K562 (cell line): ENCODE measurements at regions not wholly inside any gene's neighbourhood (a gene's known extent, or its start where the extent isn't known, plus 50 kb on each side); places are given as distances from the start of the nearest gene placed in this dataset.

Experiments used
- ATAC-seq: fragments of 200-7000 bp; cut with Tn5 transposase; 3 replicates; pipeline ENCODE4 v1.9.1; 2020; ENCODE audit warnings: moderate library complexity
- BruUV-seq: library from RNA; stranded (reverse); fragments of 400-500 nt; replicated peaks from 2 replicates; lab custom pipeline; 2021; lab: Mats Ljungman, UMichigan
- CTCF ChIA-PET: fragments of 300-600 bp; formaldehyde crosslinking; extraction: SDS; loops from one replicate; lab custom pipeline; 2021; ENCODE audit warnings: low intra/inter-chr PET ratio; lab: Yijun Ruan, JAX
- POLR2A ChIA-PET: fragments of 300-600, 350-650 bp; sonication (Branson Sonifier 250); formaldehyde crosslinking; extraction: SDS; loops from one replicate; lab custom pipeline; 2021; ENCODE audit warnings: antibody characterized with exemption, inconsistent platforms; lab: Yijun Ruan, JAX
- DNase-seq, 4 experiments: peaks; one replicate each; pipeline versions ENCODE4 v3.0.0 to v3.0.0-alpha.2; 2011 to 2018; ENCODE audit warnings: low spot score in 3 of 4, mixed read lengths in 3 of 4; ENCODE audit errors: extremely low read depth in 1 of 4
- FAIRE-seq: peaks from 2 replicates; lab custom pipeline; 2011; peaks lifted over from hg19 to GRCh38; lab: Jason Lieb, UNC
- H2AFZ ChIP-seq: 2 replicates; pipeline ENCODE4 v1.6.0; 2011; ENCODE audit warnings: low read depth, low read length, control low read depth, inconsistent platforms
- H3K27ac ChIP-seq: fragments of 200-600 bp; 3 replicates; pipeline ENCODE4 v1.8.0; 2011; ENCODE audit warnings: low read depth, mild to moderate bottlenecking, control low read depth, inconsistent platforms, low read length, moderate library complexity, mixed read lengths; ENCODE audit errors: extremely low read depth
- H3K27me3 ChIP-seq, 2 experiments: fragments of 300-600 bp in 1 of 2; 2 replicates in 1 of 2; 3 replicates in 1 of 2; pipeline versions ENCODE4 v1.6.0 to v1.8.0; 2011; ENCODE audit warnings: inconsistent platforms in 2 of 2, low read length in 2 of 2, mild to moderate bottlenecking in 1 of 2, mixed read lengths in 1 of 2, moderate library complexity in 1 of 2; ENCODE audit not compliant: control insufficient read depth in 2 of 2, insufficient read depth in 2 of 2
- H3K36me3 ChIP-seq: fragments of 300-600 bp; 3 replicates; pipeline ENCODE4 v1.8.0; 2011; ENCODE audit warnings: mild to moderate bottlenecking, low read length, inconsistent platforms; ENCODE audit not compliant: control insufficient read depth, insufficient read depth
- H3K4me1 ChIP-seq, 2 experiments: fragments of 200-600 bp in 1 of 2; replicated peaks in 1 of 2; 2 replicates in 1 of 2; 3 replicates in 1 of 2; pipeline versions ENCODE4 v1.5.1 to v1.8.0; 2011; ENCODE audit warnings: inconsistent platforms in 2 of 2, low read length in 2 of 2, mild to moderate bottlenecking in 1 of 2, mixed read lengths in 1 of 2, moderate library complexity in 1 of 2; ENCODE audit not compliant: control insufficient read depth in 2 of 2, insufficient read depth in 2 of 2
- H3K4me2 ChIP-seq: 2 replicates; pipeline ENCODE4 v1.6.1; 2011; ENCODE audit warnings: low read length, control low read depth, inconsistent platforms, mixed read lengths; ENCODE audit not compliant: insufficient read depth
- H3K4me3 ChIP-seq: fragments of 200-600 bp; sonication (generic), shearing (Covaris generic); 2 replicates; pipeline ENCODE4 v1.5.1; 2016; ENCODE audit warnings: control low read depth, inconsistent platforms
- H3K79me2 ChIP-seq: fragments of 200-600 bp; 3 replicates; pipeline ENCODE4 v1.8.0; 2011; ENCODE audit warnings: low read length, inconsistent platforms; ENCODE audit not compliant: control insufficient read depth, insufficient read depth
- H3K9ac ChIP-seq, 2 experiments: 2 replicates each; pipeline versions ENCODE4 v1.6.0 to v1.6.1; 2011; ENCODE audit warnings: low read depth in 2 of 2, low read length in 2 of 2, control low read depth in 1 of 2, inconsistent platforms in 1 of 2, mild to moderate bottlenecking in 1 of 2, mixed read lengths in 1 of 2; ENCODE audit not compliant: insufficient read depth in 1 of 2
- H3K9me1 ChIP-seq: one replicate; pipeline ENCODE4 v1.6.0; 2011; ENCODE audit warnings: inconsistent platforms, mild to moderate bottlenecking, low read length, moderate library complexity; ENCODE audit not compliant: control insufficient read depth, insufficient read depth
- H3K9me3 ChIP-seq: replicated peaks from 2 replicates; pipeline ENCODE4 v1.5.1; 2011; ENCODE audit warnings: low read depth, low read length, inconsistent platforms; ENCODE audit not compliant: control insufficient read depth, insufficient read depth
- H4K20me1 ChIP-seq: replicated peaks from 2 replicates; pipeline ENCODE4 v1.6.1; 2011; ENCODE audit warnings: low read length, inconsistent platforms, mixed read lengths; ENCODE audit not compliant: control insufficient read depth, insufficient read depth
- FIP1L1 ChIP-seq: fragments of 200-400 bp; formaldehyde crosslinking; IDR thresholded peaks from 2 replicates; pipeline ENCODE4 v1.6.1; 2018; ENCODE audit warnings: mild to moderate bottlenecking, low read depth, low read length; ENCODE audit not compliant: poor library complexity, severe bottlenecking
- MEIS2 ChIP-seq: fragments of 450-650 bp; IDR thresholded peaks from 2 replicates; pipeline ENCODE4 v1.6.1; 2014; ENCODE audit warnings: mild to moderate bottlenecking; ENCODE audit not compliant: partially characterized antibody
- NCOA1 ChIP-seq: fragments of 450-650 bp; IDR thresholded peaks from 2 replicates; pipeline ENCODE4 v1.6.1; 2016; ENCODE audit warnings: low read depth
- SAFB2 ChIP-seq: fragments of 200-400 bp; formaldehyde crosslinking; IDR thresholded peaks from 2 replicates; pipeline ENCODE4 v1.6.1; 2018; ENCODE audit warnings: borderline replicate concordance, low read length, low read depth, moderate library complexity; ENCODE audit not compliant: severe bottlenecking
- XRCC3 ChIP-seq: fragments of 450-650 bp; IDR thresholded peaks from 2 replicates; pipeline ENCODE4 v1.6.1; 2017; ENCODE audit warnings: mild to moderate bottlenecking, moderate library complexity
- ZBTB17 ChIP-seq: fragments of 450-650 bp; formaldehyde crosslinking; IDR thresholded peaks from 2 replicates; pipeline ENCODE4 v1.4.0; 2020; ENCODE audit warnings: mild to moderate bottlenecking
- ZBTB8A ChIP-seq: fragments of 450-650 bp; IDR thresholded peaks from 2 replicates; pipeline ENCODE4 v1.6.1; 2018; ENCODE audit warnings: mild to moderate bottlenecking, moderate library complexity; ENCODE audit not compliant: partially characterized antibody
- WGBS: fragments of 100-300 bp; shearing (Covaris generic); methylation state at CpG from one replicate; pipeline ENCODE4 v1.1.6; 2016; ENCODE audit warnings: low coverage, mixed read lengths; ENCODE audit not compliant: insufficient coverage; ENCODE audit errors: missing lambda C conversion rate; 5-methylcytosine and 5-hydroxymethylcytosine counted together
- in situ Hi-C: fragments of 300-500 bp; cut with MboI; formaldehyde crosslinking; loops from 4 replicates; pipeline ENCODE4 v1.15.0; 2018; ENCODE audit warnings: inconsistent platforms, mixed read lengths
- intact Hi-C: fragments of 100-400 bp; cut with micrococcal nuclease; formaldehyde crosslinking; loops from 2 replicates; pipeline ENCODE4 v1.14.2; 2022
- TF ChIP-seq, protein P1 (sequence below): fragments of 250-450 bp; sonication (Bioruptor Pico); IDR thresholded peaks from 2 replicates; pipeline ENCODE4 v1.8.0; 2021; ENCODE audit warnings: borderline replicate concordance, mild to moderate bottlenecking, moderate library complexity; ENCODE audit not compliant: poor library complexity, severe bottlenecking

- Histone ChIP-seq H3K27ac (no peak overlapping the region), H4K20me1 (no peaks in the 10 kb centered on the region), H3K79me2 (no peaks in the 10 kb centered on the region), H2AFZ (no peak overlapping the region), H3K4me3 (no peak overlapping the region), H3K27me3 (no peaks in the 10 kb centered on the region), H3K9me1 (no peaks in the 10 kb centered on the region), H3K9ac (no peak overlapping the region), H3K36me3 (no peaks in the 10 kb centered on the region), H3K4me1 (no peaks in the 10 kb centered on the region), H3K4me2 (no peak overlapping the region), H3K9me3 (no peaks in the 10 kb centered on the region)
- FAIRE-seq (no peak), ATAC-seq (no peak), DNase-seq (no peak)
- intact Hi-C loops = no loop called here
- ChIA-PET CTCF (no interaction called here), POLR2A (no interaction called here)
- in situ Hi-C loops = no loop called here
- no TSS peak for BruUV-seq
- WGBS = 8% methylated on average over 1 of the region's 1 CpG
- TF ChIP-seq FIP1L1 = no peak
- no peak for TF ChIP-seq MEIS2
- TF ChIP-seq, protein P1, sequence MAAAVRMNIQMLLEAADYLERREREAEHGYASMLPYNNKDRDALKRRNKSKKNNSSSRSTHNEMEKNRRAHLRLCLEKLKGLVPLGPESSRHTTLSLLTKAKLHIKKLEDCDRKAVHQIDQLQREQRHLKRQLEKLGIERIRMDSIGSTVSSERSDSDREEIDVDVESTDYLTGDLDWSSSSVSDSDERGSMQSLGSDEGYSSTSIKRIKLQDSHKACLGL (CRISPR knock-in tag) = no peak
- TF ChIP-seq ZBTB17 = no peak
- no peak for TF ChIP-seq ZBTB8A
- TF ChIP-seq XRCC3 = no peak
- no peak for TF ChIP-seq NCOA1
- TF ChIP-seq SAFB2 = no peak
Measured at GRCh38 chr13:64311112-64311511, 2895.5 kb upstream of the PCDH20 start.
